ENCODE measurements at regions not wholly inside any gene's neighbourhood (a gene's known extent, or its start where the extent isn't known, plus 50 kb on each side); places are given as distances from the start of the nearest gene placed in this dataset.

DNA sequence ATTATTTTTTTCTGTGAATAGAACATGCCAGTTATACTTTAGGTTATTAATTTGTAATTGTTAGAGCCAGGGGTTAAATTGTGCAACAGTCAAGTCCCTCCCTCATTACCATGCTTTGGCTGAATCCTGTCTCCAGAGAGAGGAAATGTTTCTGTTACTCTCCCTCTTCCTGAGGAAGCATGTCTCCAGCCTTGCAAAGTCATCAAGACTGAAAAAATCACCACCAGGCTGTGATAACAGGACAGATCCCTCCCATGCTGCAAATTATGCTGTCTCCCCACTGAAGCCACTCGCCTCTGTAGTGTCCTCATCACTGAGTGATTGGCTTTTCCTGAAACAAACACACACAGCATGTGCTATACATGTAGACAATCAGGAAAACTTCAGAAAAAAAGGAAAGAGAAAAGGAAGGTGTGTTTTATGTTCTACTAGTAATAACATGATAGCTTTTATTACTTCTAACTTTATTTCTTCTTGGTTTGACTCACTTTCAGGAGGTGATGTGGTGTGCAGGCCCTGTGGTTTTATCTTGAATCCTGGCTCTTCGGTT, 290.0 kb upstream of the JAG1 start:
- TF ChIP-seq, protein P1, sequence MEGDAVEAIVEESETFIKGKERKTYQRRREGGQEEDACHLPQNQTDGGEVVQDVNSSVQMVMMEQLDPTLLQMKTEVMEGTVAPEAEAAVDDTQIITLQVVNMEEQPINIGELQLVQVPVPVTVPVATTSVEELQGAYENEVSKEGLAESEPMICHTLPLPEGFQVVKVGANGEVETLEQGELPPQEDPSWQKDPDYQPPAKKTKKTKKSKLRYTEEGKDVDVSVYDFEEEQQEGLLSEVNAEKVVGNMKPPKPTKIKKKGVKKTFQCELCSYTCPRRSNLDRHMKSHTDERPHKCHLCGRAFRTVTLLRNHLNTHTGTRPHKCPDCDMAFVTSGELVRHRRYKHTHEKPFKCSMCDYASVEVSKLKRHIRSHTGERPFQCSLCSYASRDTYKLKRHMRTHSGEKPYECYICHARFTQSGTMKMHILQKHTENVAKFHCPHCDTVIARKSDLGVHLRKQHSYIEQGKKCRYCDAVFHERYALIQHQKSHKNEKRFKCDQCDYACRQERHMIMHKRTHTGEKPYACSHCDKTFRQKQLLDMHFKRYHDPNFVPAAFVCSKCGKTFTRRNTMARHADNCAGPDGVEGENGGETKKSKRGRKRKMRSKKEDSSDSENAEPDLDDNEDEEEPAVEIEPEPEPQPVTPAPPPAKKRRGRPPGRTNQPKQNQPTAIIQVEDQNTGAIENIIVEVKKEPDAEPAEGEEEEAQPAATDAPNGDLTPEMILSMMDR (conservative IDR thresholded peaks at IDR 0.05 in 1 of 2, IDR thresholded peaks at IDR 0.05 in 1 of 2; ENCODE audit: extremely low read depth in 1 of 2, insufficient read depth in 1 of 2, low read depth in 1 of 2, low read length in 2 of 2) = no peak
- no peak for TF ChIP-seq EZH2 (IDR thresholded peaks at IDR 0.05; ENCODE audit: borderline replicate concordance, low read length)

All from mammary epithelial cell (primary cell).